ENCODE measurements at regions not wholly inside any gene's neighbourhood (a gene's known extent, or its start where the extent isn't known, plus 50 kb on each side); places are given as distances from the start of the nearest gene placed in this dataset.

DNA sequence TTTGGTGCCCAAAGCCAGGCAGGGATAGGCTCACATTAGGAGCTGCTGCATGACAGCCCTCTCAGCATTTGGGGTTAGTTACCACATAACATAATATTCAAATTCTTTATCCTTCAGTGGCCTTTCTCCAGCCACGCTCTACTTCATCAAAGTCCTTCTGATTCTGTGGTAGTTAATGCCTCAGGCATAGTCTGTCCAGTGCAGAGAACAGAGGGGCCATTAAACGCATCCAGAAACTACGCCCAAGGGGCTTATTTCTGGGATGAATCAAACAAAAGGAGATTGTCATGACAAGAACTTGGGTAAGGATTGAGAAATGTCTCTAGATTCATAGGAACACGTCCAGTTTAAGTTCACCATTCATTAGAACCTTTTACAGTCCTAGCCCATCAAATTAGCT lies 183.4 kb upstream of the PLXNC1 start:
- TF ChIP-seq, protein P1, sequence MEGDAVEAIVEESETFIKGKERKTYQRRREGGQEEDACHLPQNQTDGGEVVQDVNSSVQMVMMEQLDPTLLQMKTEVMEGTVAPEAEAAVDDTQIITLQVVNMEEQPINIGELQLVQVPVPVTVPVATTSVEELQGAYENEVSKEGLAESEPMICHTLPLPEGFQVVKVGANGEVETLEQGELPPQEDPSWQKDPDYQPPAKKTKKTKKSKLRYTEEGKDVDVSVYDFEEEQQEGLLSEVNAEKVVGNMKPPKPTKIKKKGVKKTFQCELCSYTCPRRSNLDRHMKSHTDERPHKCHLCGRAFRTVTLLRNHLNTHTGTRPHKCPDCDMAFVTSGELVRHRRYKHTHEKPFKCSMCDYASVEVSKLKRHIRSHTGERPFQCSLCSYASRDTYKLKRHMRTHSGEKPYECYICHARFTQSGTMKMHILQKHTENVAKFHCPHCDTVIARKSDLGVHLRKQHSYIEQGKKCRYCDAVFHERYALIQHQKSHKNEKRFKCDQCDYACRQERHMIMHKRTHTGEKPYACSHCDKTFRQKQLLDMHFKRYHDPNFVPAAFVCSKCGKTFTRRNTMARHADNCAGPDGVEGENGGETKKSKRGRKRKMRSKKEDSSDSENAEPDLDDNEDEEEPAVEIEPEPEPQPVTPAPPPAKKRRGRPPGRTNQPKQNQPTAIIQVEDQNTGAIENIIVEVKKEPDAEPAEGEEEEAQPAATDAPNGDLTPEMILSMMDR (IDR thresholded peaks at IDR 0.05) = no peak
- no peak for TF ChIP-seq POLR2A (IDR thresholded peaks at IDR 0.05)

Measured in lower leg skin (tissue), 3 donors.